ENCODE measurements at regions not wholly inside any gene's neighbourhood (a gene's known extent, or its start where the extent isn't known, plus 50 kb on each side); places are given as distances from the start of the nearest gene placed in this dataset.
"Not testable (repeated sequence)": the region's sequence is repeated elsewhere in the genome, so short reads cannot be mapped to it uniquely, and the experiment has no call there.

DNA sequence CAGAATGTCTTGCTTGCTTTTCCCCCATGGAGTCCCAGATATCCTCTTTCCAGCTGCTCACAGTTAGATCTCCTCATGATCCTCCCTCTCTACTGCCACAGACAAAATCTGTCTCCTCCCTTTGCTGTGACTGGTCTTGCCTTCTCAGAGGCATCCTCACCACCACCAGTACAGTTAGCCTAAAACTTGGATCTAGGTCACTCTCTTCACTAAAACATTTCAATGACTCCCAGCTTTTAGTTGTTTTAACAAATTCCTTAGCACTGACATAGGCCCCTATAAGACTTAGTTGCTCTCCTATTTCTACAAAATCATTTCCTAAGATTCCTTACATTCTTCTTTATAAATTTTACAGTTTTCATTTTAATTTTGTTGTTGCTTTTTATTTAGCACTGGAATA lies 734.2 kb upstream of the CHAC2 start:
- Histone ChIP-seq H3K27ac (ENCODE audit: low read length) (no peak overlapping the region), H2AFZ (ENCODE audit: low read length) (no peak overlapping the region)

DNA sequence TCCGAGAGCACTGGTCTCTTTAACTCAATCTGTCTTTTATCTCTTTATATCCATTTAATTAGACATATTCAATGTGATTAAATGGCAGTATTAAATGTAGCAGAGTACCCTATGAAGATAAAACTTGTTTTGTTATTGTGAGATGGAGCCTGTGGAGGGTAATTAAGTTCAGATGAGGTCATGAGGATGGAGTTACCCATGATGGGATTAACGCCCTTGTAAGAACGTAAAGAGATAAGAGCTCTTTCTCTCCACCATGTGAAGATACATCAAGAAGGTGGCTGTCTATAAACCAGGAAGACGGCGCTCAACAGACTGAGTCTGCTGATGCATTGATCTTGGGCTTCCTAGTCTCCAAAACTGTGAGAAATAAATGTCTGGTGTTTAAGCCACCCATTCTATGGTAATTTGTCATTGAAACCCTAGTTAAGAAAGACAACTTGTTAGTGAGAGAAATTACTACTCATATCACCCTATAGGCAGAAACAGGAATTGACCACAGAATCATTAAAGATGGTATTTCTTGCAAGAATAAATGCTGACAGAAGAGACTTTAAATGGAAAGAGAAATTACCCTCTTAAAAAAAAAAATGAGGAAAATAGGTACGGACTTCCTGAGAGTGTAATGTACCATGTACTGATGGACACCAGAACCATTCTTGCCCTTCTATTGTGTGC lies 738.7 kb upstream of the CHAC2 start:
- H3K9me3 ChIP-seq (replicated peaks; ENCODE audit: insufficient read depth, low read length): no peaks in the 10 kb centered on the region
- H3K79me2 ChIP-seq (ENCODE audit: low read length): no peaks in the 10 kb centered on the region
- H2AFZ ChIP-seq (ENCODE audit: low read length): no peak overlapping the region
- no peaks in the 10 kb centered on the region for H3K27me3 ChIP-seq (replicated peaks; ENCODE audit: insufficient read depth, low read length)
- no peak overlapping the region for H3K27ac ChIP-seq (ENCODE audit: low read length)
- H3K9me2 ChIP-seq (replicated peaks; ENCODE audit: insufficient read depth, low read length): no peaks in the 10 kb centered on the region
- H3K36me3 ChIP-seq (replicated peaks; ENCODE audit: insufficient read depth, low read length): no peaks in the 10 kb centered on the region
- no peak overlapping the region for H3K4me2 ChIP-seq (ENCODE audit: low read depth, low read length)
- no peaks in the 10 kb centered on the region for H3F3A ChIP-seq (ENCODE audit: insufficient read depth, low read length)
- no peak overlapping the region for H3K9ac ChIP-seq (ENCODE audit: low read length)
- no peak for DNase-seq
- no peaks in the 10 kb centered on the region for H4K20me1 ChIP-seq (ENCODE audit: insufficient read depth, low read length)
- TF ChIP-seq EZH2 (optimal IDR thresholded peaks at IDR 0.05; ENCODE audit: low read depth, low read length) (no peak), EZH2phosphoT487 (IDR thresholded peaks at IDR 0.05; ENCODE audit: low read length) (no peak)
- TF ChIP-seq, protein P1, sequence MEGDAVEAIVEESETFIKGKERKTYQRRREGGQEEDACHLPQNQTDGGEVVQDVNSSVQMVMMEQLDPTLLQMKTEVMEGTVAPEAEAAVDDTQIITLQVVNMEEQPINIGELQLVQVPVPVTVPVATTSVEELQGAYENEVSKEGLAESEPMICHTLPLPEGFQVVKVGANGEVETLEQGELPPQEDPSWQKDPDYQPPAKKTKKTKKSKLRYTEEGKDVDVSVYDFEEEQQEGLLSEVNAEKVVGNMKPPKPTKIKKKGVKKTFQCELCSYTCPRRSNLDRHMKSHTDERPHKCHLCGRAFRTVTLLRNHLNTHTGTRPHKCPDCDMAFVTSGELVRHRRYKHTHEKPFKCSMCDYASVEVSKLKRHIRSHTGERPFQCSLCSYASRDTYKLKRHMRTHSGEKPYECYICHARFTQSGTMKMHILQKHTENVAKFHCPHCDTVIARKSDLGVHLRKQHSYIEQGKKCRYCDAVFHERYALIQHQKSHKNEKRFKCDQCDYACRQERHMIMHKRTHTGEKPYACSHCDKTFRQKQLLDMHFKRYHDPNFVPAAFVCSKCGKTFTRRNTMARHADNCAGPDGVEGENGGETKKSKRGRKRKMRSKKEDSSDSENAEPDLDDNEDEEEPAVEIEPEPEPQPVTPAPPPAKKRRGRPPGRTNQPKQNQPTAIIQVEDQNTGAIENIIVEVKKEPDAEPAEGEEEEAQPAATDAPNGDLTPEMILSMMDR (IDR thresholded peaks at IDR 0.05; ENCODE audit: low read length): no peak
- H3K4me3 ChIP-seq (ENCODE audit: low read length): no peak overlapping the region
- H3K4me1 ChIP-seq (ENCODE audit: low read length): no peaks in the 10 kb centered on the region

More for the DNA sequence above, 734.2 kb upstream of the CHAC2 start:
- H3K79me2 ChIP-seq (ENCODE audit: low read length): no peaks in the 10 kb centered on the region
- H3K9me3 ChIP-seq (replicated peaks; ENCODE audit: insufficient read depth, low read length): no peaks in the 10 kb centered on the region
- H3K36me3 ChIP-seq (replicated peaks; ENCODE audit: insufficient read depth, low read length): no peaks in the 10 kb centered on the region
- no peak overlapping the region for H3K9ac ChIP-seq (ENCODE audit: low read length)
- no peaks in the 10 kb centered on the region for H3K4me1 ChIP-seq (ENCODE audit: low read length)
- no peaks in the 10 kb centered on the region for H3K9me2 ChIP-seq (replicated peaks; ENCODE audit: insufficient read depth, low read length)
- no peaks in the 10 kb centered on the region for H4K20me1 ChIP-seq (ENCODE audit: insufficient read depth, low read length)
- no peak overlapping the region for H3K4me2 ChIP-seq (ENCODE audit: low read depth, low read length)
- H3K27me3 ChIP-seq (replicated peaks; ENCODE audit: insufficient read depth, low read length): no peaks in the 10 kb centered on the region
- no peak for DNase-seq
- no peaks in the 10 kb centered on the region for H3F3A ChIP-seq (ENCODE audit: insufficient read depth, low read length)
- H3K4me3 ChIP-seq (ENCODE audit: low read length): no peak overlapping the region
- TF ChIP-seq EZH2phosphoT487 (IDR thresholded peaks at IDR 0.05; ENCODE audit: low read length) (no peak), EZH2 (optimal IDR thresholded peaks at IDR 0.05; ENCODE audit: low read depth, low read length) (no peak)
- TF ChIP-seq, protein P1 (IDR thresholded peaks at IDR 0.05; ENCODE audit: low read length): no peak

DNA sequence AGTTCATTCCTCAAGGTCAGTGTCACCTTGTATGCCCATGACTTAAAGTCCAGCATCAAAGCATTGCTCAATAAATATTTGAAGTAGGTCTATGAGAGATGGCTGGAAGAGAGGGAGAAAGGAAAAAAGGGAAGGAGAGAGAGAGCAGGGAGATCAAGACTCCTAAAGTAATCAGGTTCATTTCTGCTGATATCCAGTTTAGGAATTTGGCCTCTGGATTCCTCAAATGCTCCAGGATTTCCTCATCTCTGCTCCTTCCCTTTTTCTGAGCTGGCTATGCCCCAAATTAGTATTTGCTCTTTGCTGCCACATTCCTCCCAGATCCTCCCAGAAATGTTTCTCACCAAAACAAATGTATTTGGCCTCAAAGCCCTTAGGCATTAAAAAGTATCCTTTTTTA lies 739.4 kb upstream of the CHAC2 start:
- Histone ChIP-seq H3K4me3 (ENCODE audit: low read length) (no peak overlapping the region), H3K27ac (ENCODE audit: low read length) (no peak overlapping the region), H3K9me3 (replicated peaks; ENCODE audit: insufficient read depth, low read length) (no peaks in the 10 kb centered on the region), H2AFZ (ENCODE audit: low read length) (no peak overlapping the region), H4K20me1 (ENCODE audit: insufficient read depth, low read length) (no peaks in the 10 kb centered on the region), H3K4me1 (ENCODE audit: low read length) (no peaks in the 10 kb centered on the region), H3K27me3 (replicated peaks; ENCODE audit: insufficient read depth, low read length) (no peaks in the 10 kb centered on the region), H3K79me2 (ENCODE audit: low read length) (no peaks in the 10 kb centered on the region), H3K36me3 (replicated peaks; ENCODE audit: insufficient read depth, low read length) (no peaks in the 10 kb centered on the region), H3K9me2 (replicated peaks; ENCODE audit: insufficient read depth, low read length) (no peaks in the 10 kb centered on the region), H3K9ac (ENCODE audit: low read length) (no peak overlapping the region), H3K4me2 (ENCODE audit: low read depth, low read length) (no peak overlapping the region), H3F3A (ENCODE audit: insufficient read depth, low read length) (no peaks in the 10 kb centered on the region)
- no peak for TF ChIP-seq EZH2phosphoT487 (IDR thresholded peaks at IDR 0.05; ENCODE audit: low read length)
- TF ChIP-seq EZH2 (optimal IDR thresholded peaks at IDR 0.05; ENCODE audit: low read depth, low read length): no peak
- TF ChIP-seq, protein P1 (IDR thresholded peaks at IDR 0.05; ENCODE audit: low read length): no peak
- no peak for DNase-seq

DNA sequence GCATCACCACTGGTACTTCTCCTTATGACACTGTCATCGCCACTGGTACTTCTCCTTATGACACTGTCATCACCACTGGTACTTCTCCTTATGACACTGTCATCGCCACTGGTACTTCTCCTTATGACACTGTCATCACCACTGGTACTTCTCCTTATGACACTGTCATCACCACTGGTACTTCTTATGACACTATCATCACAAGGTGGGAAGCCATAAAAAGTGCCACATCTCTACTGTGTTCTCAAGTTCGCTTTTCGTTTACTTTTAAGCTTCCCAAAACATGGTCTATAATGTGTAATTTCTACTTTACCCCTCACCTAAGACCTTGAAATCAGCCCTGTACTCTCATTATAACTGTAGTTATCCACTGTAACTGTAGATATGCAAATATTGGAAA lies 745.4 kb upstream of the CHAC2 start:
- H3K9me3 ChIP-seq (replicated peaks; ENCODE audit: insufficient read depth, low read length); H4K20me1 ChIP-seq (ENCODE audit: insufficient read depth, low read length); H3K4me3 ChIP-seq (ENCODE audit: low read length); DNase-seq; H3F3A ChIP-seq (ENCODE audit: insufficient read depth, low read length); H2AFZ ChIP-seq (ENCODE audit: low read length); H3K79me2 ChIP-seq (ENCODE audit: low read length); H3K36me3 ChIP-seq (replicated peaks; ENCODE audit: insufficient read depth, low read length); H3K9ac ChIP-seq (ENCODE audit: low read length); H3K9me2 ChIP-seq (replicated peaks; ENCODE audit: insufficient read depth, low read length); H3K27me3 ChIP-seq (replicated peaks; ENCODE audit: insufficient read depth, low read length); H3K4me1 ChIP-seq (ENCODE audit: low read length); H3K27ac ChIP-seq (ENCODE audit: low read length); H3K4me2 ChIP-seq (ENCODE audit: low read depth, low read length): not testable (repeated sequence)
